Effector CD8-positive, alpha-beta T cell (primary cell): ENCODE measurements at regions not wholly inside any gene's neighbourhood (a gene's known extent, or its start where the extent isn't known, plus 50 kb on each side); places are given as distances from the start of the nearest gene placed in this dataset.
"Not testable (repeated sequence)": the region's sequence is repeated elsewhere in the genome, so short reads cannot be mapped to it uniquely, and the experiment has no call there.

Source experiments
- DNase-seq: peaks from one replicate; lab custom pipeline; 2025; lab: John Stamatoyannopoulos, UW

- no peak for DNase-seq
These were observed 1172.6 kb upstream of the CELF2 start for GRCh38 chr10:9845075-9845474.

- DNase-seq: no peak
These were observed 1169.4 kb upstream of the CELF2 start for GRCh38 chr10:9848278-9848677.

DNA sequence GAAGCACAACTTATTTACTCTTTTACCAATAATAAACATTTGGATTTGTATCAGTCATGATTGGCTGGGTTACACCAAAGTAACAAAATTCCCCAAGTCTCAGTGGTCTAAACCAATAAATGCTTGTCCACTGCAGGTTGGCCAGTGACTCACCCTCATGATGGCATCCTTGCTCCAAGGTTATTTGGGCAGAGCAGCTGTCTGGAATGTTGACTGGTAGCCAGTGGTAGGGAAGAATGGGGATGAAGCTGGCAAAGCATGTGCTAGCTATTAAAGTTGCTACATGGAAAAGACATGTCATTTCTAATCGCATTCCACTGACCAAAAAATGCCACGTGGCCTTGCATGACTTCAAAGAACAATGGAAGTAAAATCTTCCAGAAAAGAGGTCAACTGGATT lies 1168.7 kb upstream of the CELF2 start:
- no peak for DNase-seq

- DNase-seq: no peak
These were observed 1167.3 kb upstream of the CELF2 start for GRCh38 chr10:9850415-9850814.

GRCh38 chr10:9851808-9852207 lies 1165.9 kb upstream of the CELF2 start:
- no peak for DNase-seq

GRCh38 chr10:9853405-9854355 lies 1164.0 kb upstream of the CELF2 start:
- DNase-seq: no peak

DNA sequence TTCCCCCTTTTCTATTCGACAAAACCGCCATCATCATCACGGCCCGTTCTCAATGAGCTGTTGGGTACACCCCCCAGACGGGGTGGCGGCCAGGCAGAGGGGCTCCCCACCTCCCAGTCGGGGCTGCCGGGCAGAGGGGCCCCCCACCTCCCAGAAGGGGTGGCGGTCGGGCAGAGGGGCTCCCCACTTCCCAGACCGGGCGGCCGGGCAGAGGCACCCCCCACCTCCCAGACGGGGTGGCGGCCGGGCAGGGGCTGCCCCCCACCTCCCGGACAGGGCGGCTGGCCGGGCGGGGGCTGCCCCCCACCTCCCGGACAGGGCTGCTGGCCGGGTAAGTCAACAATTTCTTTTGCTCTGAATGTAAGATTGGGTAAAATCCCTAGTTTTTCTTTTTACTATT lies 1162.2 kb upstream of the CELF2 start:
- DNase-seq: not testable (repeated sequence)

- no peak for DNase-seq
These were observed 1158.9 kb upstream of the CELF2 start for GRCh38 chr10:9858816-9859215.

DNA sequence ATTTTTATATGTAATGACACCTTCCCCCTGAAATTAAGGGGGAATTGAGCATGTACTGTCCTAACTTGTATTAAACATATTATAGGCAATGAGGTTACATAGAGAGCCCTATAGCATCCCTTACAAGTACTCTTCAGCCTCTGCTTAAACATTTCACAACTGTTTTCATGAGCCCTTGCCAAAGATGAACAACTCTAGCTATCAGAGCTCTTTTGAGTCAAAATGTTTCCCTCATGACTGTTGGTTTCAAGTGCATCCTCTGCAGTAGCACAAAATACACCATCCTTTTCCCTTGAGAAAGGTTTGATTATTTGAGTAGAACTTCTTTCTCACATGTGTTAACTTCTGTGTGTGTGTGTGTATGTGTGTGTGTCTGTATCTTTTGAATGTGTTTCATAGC lies 1157.6 kb upstream of the CELF2 start:
- no peak for DNase-seq

- no peak for DNase-seq
These were observed 1154.0 kb upstream of the CELF2 start for GRCh38 chr10:9863559-9864121.

DNA sequence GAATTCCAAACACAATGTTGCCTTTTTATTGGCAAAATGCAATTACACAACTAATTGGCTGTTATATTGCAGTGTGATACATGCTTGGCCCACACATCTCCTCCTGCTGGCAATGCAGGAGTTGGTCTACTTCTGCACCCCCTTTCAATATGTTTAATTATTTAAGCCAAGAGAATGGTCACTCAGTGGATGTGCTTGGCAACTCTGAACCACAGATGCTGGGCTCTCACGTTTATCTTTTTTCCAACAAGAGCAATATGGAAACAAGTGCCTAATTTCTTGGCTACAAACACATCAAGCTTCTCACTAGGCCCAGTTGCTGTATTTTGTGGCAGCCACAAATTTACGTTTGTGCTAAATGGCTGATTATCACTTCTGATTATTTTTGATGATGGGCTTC lies 1149.2 kb upstream of the CELF2 start:
- no peak for DNase-seq

DNA sequence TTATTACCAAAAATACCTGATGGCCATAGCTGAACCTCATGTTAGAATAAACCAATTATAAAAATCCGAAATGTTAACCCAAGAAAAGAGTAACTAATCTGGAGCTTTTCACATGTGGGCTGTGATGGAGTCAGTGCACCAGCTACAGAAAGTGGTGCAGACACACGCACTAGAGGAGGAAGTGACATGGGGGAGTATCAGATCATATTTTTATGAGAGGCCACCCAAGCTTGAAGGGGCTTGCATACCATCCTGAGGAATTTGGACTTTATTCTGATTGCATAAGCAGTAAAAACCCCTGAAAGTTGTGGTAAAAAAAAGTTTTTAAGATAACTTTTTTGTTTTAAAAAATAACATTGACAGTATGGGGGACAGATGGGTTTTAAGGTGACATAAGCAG lies 1148.5 kb upstream of the CELF2 start:
- DNase-seq: no peak

DNA sequence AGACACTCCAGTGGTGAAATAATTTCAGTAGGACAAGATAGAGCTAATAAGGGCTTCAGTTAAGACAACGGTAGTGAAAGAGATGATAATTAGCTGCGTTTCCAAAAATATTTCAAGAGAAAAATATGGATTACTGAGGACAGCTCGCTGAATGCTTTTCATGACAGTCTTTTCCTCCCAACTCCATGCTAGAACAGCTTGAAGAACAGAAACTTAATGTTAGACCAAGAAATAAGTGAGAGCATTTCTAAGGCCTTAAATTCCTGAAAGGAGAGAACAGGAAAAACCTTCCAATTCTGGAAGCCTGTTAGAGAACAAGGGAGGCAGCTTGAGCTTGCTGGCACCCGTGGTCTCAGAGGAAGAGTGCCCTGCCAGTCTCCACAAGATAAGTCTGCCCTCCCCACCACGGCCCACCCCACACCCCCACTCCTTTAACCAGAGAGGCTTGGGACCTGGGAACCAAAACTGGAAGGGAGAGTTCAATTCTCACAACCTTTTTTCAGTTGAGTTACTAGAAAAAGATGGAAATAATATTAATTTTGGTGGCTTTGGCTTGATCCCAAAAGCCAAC lies 1148.0 kb upstream of the CELF2 start:
- DNase-seq: no peak

- DNase-seq: no peak
These were observed 1142.3 kb upstream of the CELF2 start for GRCh38 chr10:9875353-9875752.

- DNase-seq: no peak
These were observed 1139.7 kb upstream of the CELF2 start for GRCh38 chr10:9877978-9878377.

DNA sequence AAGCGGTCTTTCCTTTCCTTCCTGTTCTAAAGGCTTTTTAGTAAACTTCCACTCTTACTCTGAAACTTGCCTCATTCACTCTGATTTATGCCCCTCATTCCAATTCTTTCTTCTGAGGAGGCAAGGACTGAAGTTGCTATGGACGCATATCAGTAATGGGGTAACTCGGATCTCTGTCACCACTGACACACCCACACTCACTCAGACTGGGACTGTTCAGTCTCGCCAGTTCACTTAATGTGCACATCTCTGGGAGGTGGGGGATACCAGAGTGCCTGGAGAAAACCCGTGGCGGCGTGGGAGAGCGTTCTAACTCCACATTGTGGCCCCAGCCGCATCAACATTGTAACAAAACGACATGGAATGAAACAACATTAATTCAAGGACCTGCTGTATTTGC lies 1139.3 kb upstream of the CELF2 start:
- no peak for DNase-seq

DNA sequence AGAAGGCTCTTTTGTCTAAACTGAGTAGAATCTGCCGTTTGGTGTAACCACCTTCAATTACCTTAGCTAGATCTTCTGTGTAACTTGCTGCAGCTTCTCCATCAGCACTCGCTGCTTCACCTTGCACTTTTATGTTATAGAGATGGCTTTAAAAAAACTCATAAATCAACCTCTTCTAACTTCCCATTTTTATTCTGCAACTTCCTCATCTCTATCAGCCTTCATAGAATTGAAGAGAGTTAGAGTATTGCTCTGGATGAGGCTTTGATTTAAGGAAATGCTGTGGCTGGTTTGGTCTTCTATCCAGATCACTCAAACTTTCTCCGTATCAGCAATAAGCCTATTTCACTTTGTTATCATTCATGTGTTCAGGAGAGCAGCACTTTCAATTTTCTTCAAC lies 1131.9 kb upstream of the CELF2 start:
- DNase-seq: no peak

GRCh38 chr10:9886772-9887171 lies 1130.9 kb upstream of the CELF2 start:
- DNase-seq: no peak

DNA sequence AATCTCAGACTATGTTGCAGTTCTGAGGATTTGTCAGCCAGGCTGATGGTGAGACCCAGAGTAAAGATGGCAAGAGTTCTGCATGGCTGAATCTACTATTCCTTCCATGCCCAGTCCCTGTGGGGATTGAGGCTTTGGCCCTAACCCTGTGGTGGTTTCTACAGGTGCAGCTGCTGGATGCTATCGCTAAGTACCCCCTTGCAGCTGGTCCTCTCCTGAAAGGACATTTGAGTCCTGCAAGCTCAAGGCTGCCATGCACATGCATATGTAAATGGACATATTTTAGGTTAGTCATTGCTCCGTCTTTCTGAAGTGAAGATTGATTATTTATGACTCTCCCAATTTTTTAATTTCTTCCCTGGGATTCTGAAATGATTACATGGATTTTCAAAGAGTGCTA lies 1122.2 kb upstream of the CELF2 start:
- no peak for DNase-seq

- no peak for DNase-seq
These were observed 1121.7 kb upstream of the CELF2 start for GRCh38 chr10:9895981-9896380.

GRCh38 chr10:9898633-9899395 lies 1118.9 kb upstream of the CELF2 start:
- no peak for DNase-seq

DNA sequence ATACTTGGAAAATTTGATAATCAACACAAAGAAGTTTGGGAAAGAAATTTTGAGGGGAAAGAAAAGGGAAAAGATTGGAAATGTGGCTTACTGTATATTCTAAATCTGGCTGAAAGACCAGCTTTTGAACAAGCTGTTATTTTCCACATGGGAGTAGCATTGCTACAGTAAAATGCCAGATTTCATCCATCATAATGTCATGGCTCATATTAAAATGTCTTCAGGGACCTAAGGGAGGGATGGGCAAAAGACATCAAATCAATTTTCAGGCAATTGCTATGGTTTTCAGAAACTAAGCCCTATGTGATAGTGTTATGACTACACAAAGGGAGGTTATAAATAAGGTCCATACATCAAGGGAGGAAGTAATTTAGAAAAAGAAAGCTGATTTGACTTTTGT lies 1116.9 kb upstream of the CELF2 start:
- no peak for DNase-seq
